ENCODE measurements at regions not wholly inside any gene's neighbourhood (a gene's known extent, or its start where the extent isn't known, plus 50 kb on each side); places are given as distances from the start of the nearest gene placed in this dataset.

- TF ChIP-seq JUNB (IDR thresholded peaks at IDR 0.05) (no peak), CTCF (IDR thresholded peaks at IDR 0.05) (peak; percentile 52), USF2 (IDR thresholded peaks at IDR 0.05) (no peak), SMC3 (IDR thresholded peaks at IDR 0.05) (peak; percentile 45), RFX5 (IDR thresholded peaks at IDR 0.05) (no peak), RAD21 (conservative IDR thresholded peaks at IDR 0.05 in 1 of 2, IDR thresholded peaks at IDR 0.05 in 1 of 2) (peak; percentile 56 to 58), CEBPB (IDR thresholded peaks at IDR 0.05) (no peak), HDAC2 (IDR thresholded peaks at IDR 0.05) (no peak), RCOR1 (IDR thresholded peaks at IDR 0.05; ENCODE audit: low read depth, low read length) (no peak), POLR2A (IDR thresholded peaks at IDR 0.05; ENCODE audit: low read length) (no peak), MAZ (IDR thresholded peaks at IDR 0.05; ENCODE audit: borderline replicate concordance, low read depth, low read length) (no peak), BHLHE40 (IDR thresholded peaks at IDR 0.05; ENCODE audit: low read depth, low read length) (no peak), BCL3 (IDR thresholded peaks at IDR 0.05) (no peak), EP300 (IDR thresholded peaks at IDR 0.05) (no peak)
Observed at GRCh38 chr3:178966299-178967176, 105.1 kb downstream of the ZMAT3 start.

Data from A549 (cell line).